ENCODE measurements at regions not wholly inside any gene's neighbourhood (a gene's known extent, or its start where the extent isn't known, plus 50 kb on each side); places are given as distances from the start of the nearest gene placed in this dataset.

- no peak for TF ChIP-seq CTCF (IDR thresholded peaks at IDR 0.05)
- no peak for TF ChIP-seq ZFX (IDR thresholded peaks at IDR 0.05; ENCODE audit: borderline replicate concordance)
Observed at GRCh38 chr7:8893775-8894174, 460.4 kb downstream of the NXPH1 start.
